ENCODE measurements at regions not wholly inside any gene's neighbourhood (a gene's known extent, or its start where the extent isn't known, plus 50 kb on each side); places are given as distances from the start of the nearest gene placed in this dataset.

- no peak for TF ChIP-seq ZBTB40 (IDR thresholded peaks at IDR 0.05)
- TF ChIP-seq ZBTB40 (CRISPR knock-in tag; IDR thresholded peaks at IDR 0.05): no peak
- no peak for TF ChIP-seq MYBL2 (IDR thresholded peaks at IDR 0.05; ENCODE audit: low read depth)
- no peak for TF ChIP-seq MYBL2 (CRISPR knock-in tag; IDR thresholded peaks at IDR 0.05; ENCODE audit: borderline replicate concordance)
- no peak for TF ChIP-seq TFE3 (CRISPR knock-in tag; IDR thresholded peaks at IDR 0.05)
These were observed 261.9 kb upstream of the NR4A3 start (continued) for GRCh38 chr9:99559776-99560175.
